ENCODE measurements at regions not wholly inside any gene's neighbourhood (a gene's known extent, or its start where the extent isn't known, plus 50 kb on each side); places are given as distances from the start of the nearest gene placed in this dataset.

DNA sequence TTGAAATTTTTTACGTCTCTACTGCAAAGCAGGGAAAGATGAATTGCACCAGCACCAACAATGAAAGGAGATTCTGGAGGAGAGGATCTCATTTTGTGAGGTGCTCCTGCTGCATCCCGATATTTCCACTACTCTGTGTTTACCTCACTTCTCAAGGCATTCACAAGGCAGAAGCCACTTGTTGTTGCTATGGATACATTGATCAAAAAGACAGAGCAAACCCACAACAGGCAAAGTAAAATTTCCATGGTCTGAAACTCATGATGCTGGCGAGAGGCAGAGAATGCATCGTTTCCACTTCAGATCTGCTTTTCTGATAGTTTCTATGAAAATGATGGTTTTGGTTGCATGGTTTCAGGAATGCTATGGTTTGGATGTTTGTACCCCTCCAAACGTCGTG lies 323.3 kb downstream of the ASMT start:
- H2AFZ ChIP-seq, result no peak overlapping the region
- no peak overlapping the region for H3K4me3 ChIP-seq (ENCODE audit: low read depth, low read length)
- H3K36me3 ChIP-seq (ENCODE audit: control insufficient read depth, insufficient read depth, low read length), result no peaks in the 10 kb centered on the region
- no peaks in the 10 kb centered on the region for H3K4me1 ChIP-seq
- no peaks in the 10 kb centered on the region for H3K27me3 ChIP-seq (ENCODE audit: control insufficient read depth, insufficient read depth, low read length)
- no peak overlapping the region for H3K4me2 ChIP-seq (ENCODE audit: low read length)
- TF ChIP-seq, protein P1, sequence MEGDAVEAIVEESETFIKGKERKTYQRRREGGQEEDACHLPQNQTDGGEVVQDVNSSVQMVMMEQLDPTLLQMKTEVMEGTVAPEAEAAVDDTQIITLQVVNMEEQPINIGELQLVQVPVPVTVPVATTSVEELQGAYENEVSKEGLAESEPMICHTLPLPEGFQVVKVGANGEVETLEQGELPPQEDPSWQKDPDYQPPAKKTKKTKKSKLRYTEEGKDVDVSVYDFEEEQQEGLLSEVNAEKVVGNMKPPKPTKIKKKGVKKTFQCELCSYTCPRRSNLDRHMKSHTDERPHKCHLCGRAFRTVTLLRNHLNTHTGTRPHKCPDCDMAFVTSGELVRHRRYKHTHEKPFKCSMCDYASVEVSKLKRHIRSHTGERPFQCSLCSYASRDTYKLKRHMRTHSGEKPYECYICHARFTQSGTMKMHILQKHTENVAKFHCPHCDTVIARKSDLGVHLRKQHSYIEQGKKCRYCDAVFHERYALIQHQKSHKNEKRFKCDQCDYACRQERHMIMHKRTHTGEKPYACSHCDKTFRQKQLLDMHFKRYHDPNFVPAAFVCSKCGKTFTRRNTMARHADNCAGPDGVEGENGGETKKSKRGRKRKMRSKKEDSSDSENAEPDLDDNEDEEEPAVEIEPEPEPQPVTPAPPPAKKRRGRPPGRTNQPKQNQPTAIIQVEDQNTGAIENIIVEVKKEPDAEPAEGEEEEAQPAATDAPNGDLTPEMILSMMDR (IDR thresholded peaks at IDR 0.05), result no peak
- H3K79me2 ChIP-seq, result no peaks in the 10 kb centered on the region
- H3K27ac ChIP-seq, result no peak overlapping the region
- no peak overlapping the region for H3K9ac ChIP-seq
- H3K9me3 ChIP-seq (ENCODE audit: control insufficient read depth, low read length), result no peaks in the 10 kb centered on the region

DNA sequence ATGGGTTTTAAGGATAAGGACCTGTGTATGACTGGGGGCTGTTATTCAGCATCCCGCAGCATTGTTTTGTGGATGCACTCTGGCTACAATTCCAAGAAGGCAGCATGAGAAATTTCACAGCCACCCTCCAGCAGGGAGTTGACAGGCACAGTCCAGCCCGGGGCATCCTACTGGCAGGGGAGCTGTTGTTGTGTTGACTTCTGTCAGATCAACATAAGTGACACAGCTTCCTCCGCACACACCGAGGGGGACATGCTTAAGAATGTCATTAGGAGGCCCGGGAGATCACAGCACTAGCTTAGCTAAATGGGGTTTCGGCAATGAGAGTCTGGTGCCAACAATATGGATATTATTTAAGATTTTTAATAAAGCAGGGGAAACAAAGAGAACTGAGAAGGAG lies 326.5 kb downstream of the ASMT start:
- Histone ChIP-seq H3K36me3 (ENCODE audit: control insufficient read depth, insufficient read depth, low read length) (no peaks in the 10 kb centered on the region), H3K9ac (no peak overlapping the region), H3K27me3 (ENCODE audit: control insufficient read depth, insufficient read depth, low read length) (no peaks in the 10 kb centered on the region), H3K79me2 (no peaks in the 10 kb centered on the region), H3K9me3 (ENCODE audit: control insufficient read depth, low read length) (no peaks in the 10 kb centered on the region), H2AFZ (no peak overlapping the region), H3K4me3 (ENCODE audit: low read depth, low read length) (no peak overlapping the region), H3K4me2 (ENCODE audit: low read length) (no peak overlapping the region), H3K4me1 (no peaks in the 10 kb centered on the region), H3K27ac (no peak overlapping the region)
- TF ChIP-seq, protein P1 (IDR thresholded peaks at IDR 0.05), result no peak

DNA sequence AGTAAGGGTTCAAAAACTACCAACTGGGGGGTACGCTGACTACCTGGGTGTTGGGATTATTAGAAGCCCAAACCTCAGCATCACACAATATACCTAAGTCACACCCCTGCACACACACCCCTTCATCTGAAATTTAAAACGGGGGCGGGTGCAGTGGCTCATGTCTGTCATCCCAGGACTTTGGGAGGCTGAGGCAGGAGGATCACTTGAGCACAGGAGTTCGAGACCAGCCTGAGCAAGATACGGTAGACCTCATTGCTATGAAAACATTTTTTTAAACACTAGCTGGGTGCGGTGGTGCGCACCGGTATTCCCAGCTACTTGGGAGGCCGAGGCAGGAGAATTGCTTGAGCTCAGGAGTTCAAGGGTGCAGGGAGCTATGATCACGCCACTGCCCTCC lies 331.0 kb downstream of the ASMT start:
- TF ChIP-seq, protein P1 (IDR thresholded peaks at IDR 0.05), result no peak
- H3K4me2 ChIP-seq (ENCODE audit: low read length), result no peak overlapping the region
- H2AFZ ChIP-seq, result no peak overlapping the region
- no peak overlapping the region for H3K9ac ChIP-seq
- no peaks in the 10 kb centered on the region for H3K27me3 ChIP-seq (ENCODE audit: control insufficient read depth, insufficient read depth, low read length)
- no peaks in the 10 kb centered on the region for H3K79me2 ChIP-seq
- H3K27ac ChIP-seq, result no peak overlapping the region
- H3K9me3 ChIP-seq (ENCODE audit: control insufficient read depth, low read length), result no peaks in the 10 kb centered on the region
- no peak overlapping the region for H3K4me3 ChIP-seq (ENCODE audit: low read depth, low read length)
- H3K36me3 ChIP-seq (ENCODE audit: control insufficient read depth, insufficient read depth, low read length), result no peaks in the 10 kb centered on the region
- no peaks in the 10 kb centered on the region for H3K4me1 ChIP-seq

DNA sequence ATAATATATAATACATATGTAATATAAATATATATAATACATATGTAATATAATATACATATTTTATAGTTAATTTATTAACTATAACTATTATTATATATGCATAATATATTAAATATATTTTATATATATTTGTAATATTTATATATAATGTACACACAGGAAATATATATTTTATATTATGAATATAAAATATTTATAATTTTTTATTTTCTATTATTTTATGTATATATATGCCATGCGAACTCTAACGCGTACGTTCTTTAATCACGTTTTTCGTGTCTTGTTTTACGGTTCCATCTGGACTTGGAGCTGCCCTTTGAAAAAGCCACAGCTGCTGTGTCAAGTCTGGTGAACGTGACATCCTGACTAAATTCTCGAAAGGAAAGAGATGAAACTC lies 332.1 kb downstream of the ASMT start:
- no peak overlapping the region for H3K9ac ChIP-seq
- TF ChIP-seq, protein P1 (IDR thresholded peaks at IDR 0.05), result no peak
- no peak overlapping the region for H2AFZ ChIP-seq
- H3K36me3 ChIP-seq (ENCODE audit: control insufficient read depth, insufficient read depth, low read length), result no peaks in the 10 kb centered on the region
- no peak overlapping the region for H3K4me2 ChIP-seq (ENCODE audit: low read length)
- no peak overlapping the region for H3K4me3 ChIP-seq (ENCODE audit: low read depth, low read length)
- H3K79me2 ChIP-seq, result no peaks in the 10 kb centered on the region
- no peaks in the 10 kb centered on the region for H3K4me1 ChIP-seq
- H3K27ac ChIP-seq, result no peak overlapping the region
- H3K27me3 ChIP-seq (ENCODE audit: control insufficient read depth, insufficient read depth, low read length), result no peaks in the 10 kb centered on the region
- H3K9me3 ChIP-seq (ENCODE audit: control insufficient read depth, low read length), result no peaks in the 10 kb centered on the region
